ENCODE measurements at regions not wholly inside any gene's neighbourhood (a gene's known extent, or its start where the extent isn't known, plus 50 kb on each side); places are given as distances from the start of the nearest gene placed in this dataset.

DNA sequence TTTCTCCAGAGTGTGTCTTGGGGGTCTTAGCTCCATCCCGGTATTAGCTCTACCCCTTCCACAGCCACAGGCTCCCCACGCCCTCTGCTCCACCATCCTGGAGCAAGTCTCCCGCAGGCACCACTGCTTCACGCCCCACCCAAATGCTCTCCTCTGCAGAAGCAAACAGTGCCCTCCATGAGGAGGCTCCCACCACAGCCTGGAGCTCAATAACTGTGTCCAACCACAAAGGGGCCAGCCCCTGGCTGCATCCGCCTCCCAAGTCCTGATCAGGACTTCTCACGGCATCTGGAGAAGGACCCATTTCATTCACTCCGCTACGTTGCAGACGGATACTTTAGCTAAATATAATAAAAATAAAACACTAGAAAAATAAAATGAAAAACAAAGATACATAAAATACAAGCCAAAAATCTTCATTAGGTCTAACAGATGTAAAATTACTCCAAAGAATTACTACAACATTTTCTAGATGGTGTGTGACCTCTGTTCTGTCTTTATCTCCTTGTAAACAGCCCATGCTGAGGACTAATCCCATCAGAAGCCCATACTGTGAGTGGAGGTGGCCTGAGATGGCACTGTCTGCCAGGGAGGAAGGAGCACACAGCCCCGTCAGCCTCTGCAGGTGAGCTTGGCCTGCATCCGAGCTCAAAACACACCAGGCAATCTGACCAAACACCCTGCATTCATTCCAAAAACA is 210.8 kb upstream of the RAB6C start (continued):
- TF ChIP-seq, protein P1, sequence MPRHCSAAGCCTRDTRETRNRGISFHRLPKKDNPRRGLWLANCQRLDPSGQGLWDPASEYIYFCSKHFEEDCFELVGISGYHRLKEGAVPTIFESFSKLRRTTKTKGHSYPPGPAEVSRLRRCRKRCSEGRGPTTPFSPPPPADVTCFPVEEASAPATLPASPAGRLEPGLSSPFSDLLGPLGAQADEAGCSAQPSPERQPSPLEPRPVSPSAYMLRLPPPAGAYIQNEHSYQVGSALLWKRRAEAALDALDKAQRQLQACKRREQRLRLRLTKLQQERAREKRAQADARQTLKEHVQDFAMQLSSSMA (CRISPR knock-in tag; IDR thresholded peaks at IDR 0.05), result no peak
- no peak for TF ChIP-seq PRDM15 (CRISPR knock-in tag; IDR thresholded peaks at IDR 0.05)

DNA sequence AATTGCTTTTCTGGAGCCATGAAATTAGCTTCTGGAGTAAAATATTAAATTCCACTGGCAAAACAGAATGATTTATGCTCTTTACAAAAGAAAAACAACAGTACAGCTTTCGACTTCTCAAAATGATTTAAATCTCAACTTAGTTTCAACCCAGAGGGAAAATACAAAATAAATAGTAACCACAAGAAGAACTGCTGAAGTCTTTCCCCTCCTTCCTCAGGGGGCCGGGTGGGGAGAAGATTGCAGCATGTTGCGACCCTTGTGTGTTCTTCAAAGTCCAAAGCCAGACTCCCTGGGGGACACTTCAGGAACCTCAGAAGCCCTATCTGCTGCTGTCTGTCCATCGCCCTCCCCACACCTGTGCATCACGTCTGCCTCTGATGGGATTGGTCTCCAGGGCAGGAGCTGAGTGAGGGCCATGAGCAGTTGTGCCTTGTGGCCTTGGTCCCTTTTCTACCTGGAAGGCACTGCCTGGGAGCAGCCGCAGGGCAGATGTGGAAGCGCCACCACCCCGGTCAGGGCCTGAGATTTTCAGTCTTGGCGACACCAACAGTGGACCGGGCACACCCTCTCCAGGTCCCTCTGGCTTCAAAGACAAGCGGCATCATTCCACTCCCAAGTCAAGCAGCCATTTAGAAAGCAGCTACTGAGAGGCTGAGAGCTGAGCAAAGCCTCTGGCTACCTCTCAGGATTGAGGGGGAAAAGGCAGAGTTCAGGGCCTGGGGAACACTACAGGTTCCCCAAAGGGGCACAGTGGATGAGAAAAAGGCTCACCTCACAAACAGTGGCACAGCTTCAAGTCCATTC is 210.1 kb upstream of the RAB6C start:
- Histone ChIP-seq H4K20me1 (ENCODE audit: insufficient read depth, low read length) (no peaks in the 10 kb centered on the region; the same call in 1 of the 2 replicates), H3K4me2 (ENCODE audit: low read depth, low read length) (no peak overlapping the region), H3K27me3 (ENCODE audit: control insufficient read depth in 1 of 2, insufficient read depth in 2 of 2, low read length in 2 of 2) (peaks cover 6 to 50% of the 10 kb centered on the region in 2 experiments; a peak in 4 of 5 replicates), H3K4me3 (replicated peaks in 1 of 3; ENCODE audit: insufficient read depth in 1 of 3, low read depth in 2 of 3, low read length in 3 of 3) (no peak overlapping the region), H2AFZ (ENCODE audit: low read length) (no peak overlapping the region), H3K9me3 (ENCODE audit: low read length) (no peaks in the 10 kb centered on the region), H3K27ac (ENCODE audit: extremely low read length, insufficient read depth, low read length) (no peak overlapping the region), H3K4me1 (ENCODE audit: insufficient read depth, low read length) (no peaks in the 10 kb centered on the region), H3K9ac (ENCODE audit: insufficient read depth, low read depth, low read length) (no peak overlapping the region), H3K36me3 (replicated peaks in 1 of 2; ENCODE audit: control insufficient read depth in 1 of 2, insufficient read depth in 2 of 2, low read length in 2 of 2) (no peaks in the 10 kb centered on the region), H3K79me2 (ENCODE audit: insufficient read depth, low read length) (no peaks in the 10 kb centered on the region)
- DNase-seq (ENCODE audit: low spot score) (no peak), FAIRE-seq (no peak), ATAC-seq (no peak)
- WGBS (ENCODE audit: low lambda C conversion rate), result 15% methylated on average over 9 of the region's 11 CpGs
- ChIA-PET CTCF (ENCODE audit: low intra/inter-chr PET ratio, low total read pairs) (no interaction called here), POLR2A (no interaction called here)
- in situ Hi-C loops (cut with HindIII; ENCODE audit: extremely low pct_ligation_motif_present, low pct_unique_long_range_greater_than_20kb), result no loop called here
- TF ChIP-seq FOSL1 (CRISPR knock-in tag; IDR thresholded peaks at IDR 0.05; ENCODE audit: borderline replicate concordance) (no peak), ZNF225 (CRISPR knock-in tag; IDR thresholded peaks at IDR 0.05) (no peak), RXRA (CRISPR knock-in tag; IDR thresholded peaks at IDR 0.05) (no peak), ZKSCAN8 (CRISPR knock-in tag; IDR thresholded peaks at IDR 0.05; ENCODE audit: borderline replicate concordance) (no peak), MIER2 (CRISPR knock-in tag; IDR thresholded peaks at IDR 0.05) (no peak), ZNF513 (CRISPR knock-in tag; conservative IDR thresholded peaks at IDR 0.05) (no peak)
- intact Hi-C loops (cut with micrococcal nuclease; ENCODE audit: unreplicated experiment), result no loop called here
- no TSS peak for BruUV-seq (replicated peaks)
